ENCODE measurements at regions not wholly inside any gene's neighbourhood (a gene's known extent, or its start where the extent isn't known, plus 50 kb on each side); places are given as distances from the start of the nearest gene placed in this dataset.

GRCh38 chr5:61854531-61854930 is 451.5 kb upstream of the KIF2A start:
- Histone ChIP-seq H3K27me3 (ENCODE audit: control insufficient read depth in 4 of 4, insufficient read depth in 4 of 4, low read length in 3 of 4) (peaks cover 0 to 2% (median 0%) of the 10 kb centered on the region in 4 donors), H3K27ac (ENCODE audit: low read depth in 1 of 2, low read length in 2 of 2) (no peak overlapping the region), H3K36me3 (ENCODE audit: control insufficient read depth in 4 of 4, insufficient read depth in 3 of 4, low read depth in 1 of 4, low read length in 3 of 4) (no peaks in the 10 kb centered on the region), H3K4me1 (ENCODE audit: control insufficient read depth in 4 of 4, insufficient read depth in 4 of 4, low read length in 3 of 4) (no peaks in the 10 kb centered on the region), H3K9me3 (ENCODE audit: control insufficient read depth in 4 of 4, low read length in 3 of 4) (no peaks in the 10 kb centered on the region), H3K9ac (ENCODE audit: low read depth in 1 of 2, low read length in 2 of 2) (no peak overlapping the region), H3K4me3 (ENCODE audit: low read depth in 1 of 3, low read length in 3 of 3) (no peak overlapping the region)
- TF ChIP-seq RXRA (IDR thresholded peaks at IDR 0.05): no peak
- no peak for TF ChIP-seq HNF4A (conservative IDR thresholded peaks at IDR 0.05)
- no peak for TF ChIP-seq EGR1 (IDR thresholded peaks at IDR 0.05; ENCODE audit: low read depth in 2 of 2)
- TF ChIP-seq JUND (IDR thresholded peaks at IDR 0.05): no peak
- TF ChIP-seq REST (IDR thresholded peaks at IDR 0.05): no peak
- TF ChIP-seq, protein P1, sequence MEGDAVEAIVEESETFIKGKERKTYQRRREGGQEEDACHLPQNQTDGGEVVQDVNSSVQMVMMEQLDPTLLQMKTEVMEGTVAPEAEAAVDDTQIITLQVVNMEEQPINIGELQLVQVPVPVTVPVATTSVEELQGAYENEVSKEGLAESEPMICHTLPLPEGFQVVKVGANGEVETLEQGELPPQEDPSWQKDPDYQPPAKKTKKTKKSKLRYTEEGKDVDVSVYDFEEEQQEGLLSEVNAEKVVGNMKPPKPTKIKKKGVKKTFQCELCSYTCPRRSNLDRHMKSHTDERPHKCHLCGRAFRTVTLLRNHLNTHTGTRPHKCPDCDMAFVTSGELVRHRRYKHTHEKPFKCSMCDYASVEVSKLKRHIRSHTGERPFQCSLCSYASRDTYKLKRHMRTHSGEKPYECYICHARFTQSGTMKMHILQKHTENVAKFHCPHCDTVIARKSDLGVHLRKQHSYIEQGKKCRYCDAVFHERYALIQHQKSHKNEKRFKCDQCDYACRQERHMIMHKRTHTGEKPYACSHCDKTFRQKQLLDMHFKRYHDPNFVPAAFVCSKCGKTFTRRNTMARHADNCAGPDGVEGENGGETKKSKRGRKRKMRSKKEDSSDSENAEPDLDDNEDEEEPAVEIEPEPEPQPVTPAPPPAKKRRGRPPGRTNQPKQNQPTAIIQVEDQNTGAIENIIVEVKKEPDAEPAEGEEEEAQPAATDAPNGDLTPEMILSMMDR (IDR thresholded peaks at IDR 0.05; ENCODE audit: low read depth, low read length, missing input control): no peak
- no peak for TF ChIP-seq TAF1 (conservative IDR thresholded peaks at IDR 0.05)
- no peak for TF ChIP-seq HNF4G (IDR thresholded peaks at IDR 0.05)
- TF ChIP-seq RAD21 (IDR thresholded peaks at IDR 0.05): no peak
- TF ChIP-seq NR2F2 (IDR thresholded peaks at IDR 0.05): no peak
- no peak for TF ChIP-seq ATF3 (IDR thresholded peaks at IDR 0.05)
- no peak for TF ChIP-seq GABPA (IDR thresholded peaks at IDR 0.05 in 1 of 2, conservative IDR thresholded peaks at IDR 0.05 in 1 of 2)
- TF ChIP-seq, protein P2, sequence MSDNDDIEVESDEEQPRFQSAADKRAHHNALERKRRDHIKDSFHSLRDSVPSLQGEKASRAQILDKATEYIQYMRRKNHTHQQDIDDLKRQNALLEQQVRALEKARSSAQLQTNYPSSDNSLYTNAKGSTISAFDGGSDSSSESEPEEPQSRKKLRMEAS (IDR thresholded peaks at IDR 0.05): no peak
- TF ChIP-seq ZBTB33 (IDR thresholded peaks at IDR 0.05): no peak
- no peak for TF ChIP-seq YY1 (IDR thresholded peaks at IDR 0.05)
- no peak for TF ChIP-seq FOXA1 (IDR thresholded peaks at IDR 0.05)
- no peak for TF ChIP-seq FOXA2 (IDR thresholded peaks at IDR 0.05)
- no peak for DNase-seq (ENCODE audit: low spot score)
- 82% methylated on average over 2 of the region's 2 CpGs for WGBS

DNA sequence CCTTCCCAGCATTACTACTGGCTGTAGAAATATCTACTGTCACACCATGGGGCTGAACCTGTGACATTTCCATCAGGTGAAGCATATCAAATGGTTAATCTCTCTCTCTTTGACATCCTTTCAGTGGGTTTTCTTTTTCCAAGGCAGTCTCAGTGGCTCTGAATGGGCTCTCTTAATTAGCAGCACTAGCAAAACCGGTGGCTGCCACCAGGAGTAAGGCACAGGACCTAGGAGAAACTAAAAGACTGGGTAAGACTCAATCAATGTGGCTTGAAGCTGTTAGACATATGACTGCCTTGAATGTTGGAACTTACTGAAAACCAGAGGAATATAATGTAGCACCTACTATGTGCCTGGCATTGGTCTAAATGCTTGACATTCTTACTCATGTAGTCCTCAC is 445.0 kb upstream of the KIF2A start:
- peaks cover 0 to 2% (median 0%) of the 10 kb centered on the region in 4 donors for H3K27me3 ChIP-seq (ENCODE audit: control insufficient read depth in 4 of 4, insufficient read depth in 4 of 4, low read length in 3 of 4)
- no peaks in the 10 kb centered on the region for H3K9me3 ChIP-seq (ENCODE audit: control insufficient read depth in 4 of 4, low read length in 3 of 4)
- H3K36me3 ChIP-seq (ENCODE audit: control insufficient read depth in 4 of 4, insufficient read depth in 3 of 4, low read depth in 1 of 4, low read length in 3 of 4): no peaks in the 10 kb centered on the region
- no peak overlapping the region for H3K9ac ChIP-seq (ENCODE audit: low read depth in 1 of 2, low read length in 2 of 2)
- H3K4me1 ChIP-seq (ENCODE audit: control insufficient read depth in 4 of 4, insufficient read depth in 4 of 4, low read length in 3 of 4): no peaks in the 10 kb centered on the region
- no peak for DNase-seq (ENCODE audit: low spot score)
- WGBS: 46% methylated on average over 1 of the region's 1 CpG
- no peak overlapping the region for H3K27ac ChIP-seq (ENCODE audit: low read depth in 1 of 2, low read length in 2 of 2)
- no peak overlapping the region for H3K4me3 ChIP-seq (ENCODE audit: low read depth in 1 of 3, low read length in 3 of 3)
- TF ChIP-seq RAD21 (IDR thresholded peaks at IDR 0.05) (no peak), TAF1 (conservative IDR thresholded peaks at IDR 0.05) (no peak), ATF3 (IDR thresholded peaks at IDR 0.05) (no peak), FOXA1 (IDR thresholded peaks at IDR 0.05) (no peak), FOXA2 (IDR thresholded peaks at IDR 0.05) (no peak), NR2F2 (IDR thresholded peaks at IDR 0.05) (no peak), SP1 (IDR thresholded peaks at IDR 0.05) (no peak), ZBTB33 (IDR thresholded peaks at IDR 0.05) (no peak), GABPA (IDR thresholded peaks at IDR 0.05 in 1 of 2, conservative IDR thresholded peaks at IDR 0.05 in 1 of 2) (no peak), YY1 (IDR thresholded peaks at IDR 0.05) (no peak), RXRA (IDR thresholded peaks at IDR 0.05) (no peak), HNF4G (IDR thresholded peaks at IDR 0.05) (no peak), JUND (IDR thresholded peaks at IDR 0.05) (no peak)
- TF ChIP-seq, protein P2 (IDR thresholded peaks at IDR 0.05): no peak
- TF ChIP-seq, protein P1 (IDR thresholded peaks at IDR 0.05; ENCODE audit: low read depth, low read length, missing input control): no peak
